T-cell (primary cell): ENCODE measurements at regions not wholly inside any gene's neighbourhood (a gene's known extent, or its start where the extent isn't known, plus 50 kb on each side); places are given as distances from the start of the nearest gene placed in this dataset.

Source experiments
- ATAC-seq, 4 experiments: fragments of 200-7000 bp in 3 of 4; fragments of 150-1000 bp in 1 of 4; cut with Tn5 transposase; replicated peaks in 1 of 4; 1 replicate in 3 of 4; 2 replicates in 1 of 4; pipeline ENCODE4 v1.10.0; 2021; ENCODE audit warnings: moderate library complexity in 3 of 4, mild to moderate bottlenecking in 2 of 4, moderate number of reproducible peaks in 1 of 4
- CTCF ChIA-PET, 2 donors: fragments of 300-600 bp; sonication (Branson Sonifier 250); formaldehyde crosslinking; loops; one replicate each; lab custom pipeline; 2022; ENCODE audit warnings: antibody characterized with exemption in 2 of 2; lab: Charles Lee
- POLR2A ChIA-PET, 2 donors: fragments of 300-600 bp; sonication (Branson Sonifier 250); formaldehyde crosslinking; loops; one replicate each; lab custom pipeline; 2022; ENCODE audit warnings: antibody characterized with exemption in 2 of 2; lab: Charles Lee
- DNase-seq, 35 experiments: peaks; one replicate each; pipeline versions ENCODE4 v3.0.0 to v3.0.0-alpha.2; 2013 to 2023
- H3K27ac ChIP-seq: one replicate; pipeline ENCODE4 v1.5.1; 2013; ENCODE audit warnings: low read length
- H3K27me3 ChIP-seq, 2 experiments: replicated peaks in 1 of 2; 1 replicate in 1 of 2; 2 replicates in 1 of 2; pipeline versions ENCODE4 v1.6.1 to v1.7.0; 2013; ENCODE audit warnings: low read length in 1 of 2, mixed read lengths in 1 of 2; ENCODE audit not compliant: control insufficient read depth in 2 of 2, insufficient read depth in 2 of 2; ENCODE audit errors: extremely low read depth in 1 of 2
- H3K36me3 ChIP-seq, 2 donors: 1 replicate in 1 of 2; 2 replicates in 1 of 2; pipeline versions ENCODE4 v1.6.1 to v1.7.0; 2013; ENCODE audit warnings: low read length in 1 of 2; ENCODE audit not compliant: control insufficient read depth in 2 of 2, insufficient read depth in 1 of 2; ENCODE audit errors: extremely low read depth in 1 of 2
- H3K4me1 ChIP-seq, 2 experiments: 1 replicate in 1 of 2; 2 replicates in 1 of 2; pipeline versions ENCODE4 v1.6.1 to v1.7.0; 2013; ENCODE audit warnings: low read length in 2 of 2, mixed read lengths in 1 of 2; ENCODE audit not compliant: insufficient read depth in 2 of 2, control insufficient read depth in 1 of 2; ENCODE audit errors: extremely low read depth in 1 of 2
- H3K4me3 ChIP-seq, 2 donors: 1 replicate in 1 of 2; 2 replicates in 1 of 2; pipeline versions ENCODE4 v1.5.1 to v1.7.0; 2013; ENCODE audit warnings: mild to moderate bottlenecking in 2 of 2, low read length in 1 of 2, moderate library complexity in 1 of 2; ENCODE audit not compliant: control insufficient read depth in 1 of 2; ENCODE audit errors: extremely low read depth in 1 of 2
- H3K9me3 ChIP-seq: 2 replicates; pipeline ENCODE4 v1.7.0; 2013
- H3K27ac Mint-ChIP-seq, 2 donors: one replicate each; pipeline ENCODE4 v1.8.0; 2020 to 2021; ENCODE audit warnings: mild to moderate bottlenecking in 2 of 2, mixed read lengths in 2 of 2
- H3K27me3 Mint-ChIP-seq, 2 donors: one replicate each; pipeline ENCODE4 v1.8.0; 2021 to 2022; ENCODE audit warnings: mixed read lengths in 2 of 2
- H3K36me3 Mint-ChIP-seq: one replicate; pipeline ENCODE4 v1.8.0; 2021; ENCODE audit warnings: mixed read lengths
- H3K4me1 Mint-ChIP-seq, 3 donors: one replicate each; pipeline ENCODE4 v1.8.0; 2020 to 2022; ENCODE audit warnings: mixed read lengths in 3 of 3, mild to moderate bottlenecking in 1 of 3
- H3K4me3 Mint-ChIP-seq, 3 donors: one replicate each; pipeline ENCODE4 v1.8.0; 2020 to 2022; ENCODE audit warnings: mild to moderate bottlenecking in 3 of 3, mixed read lengths in 3 of 3, moderate library complexity in 3 of 3
- H3K9me3 Mint-ChIP-seq, 3 donors: one replicate each; pipeline ENCODE4 v1.8.0; 2020 to 2022; ENCODE audit warnings: mixed read lengths in 3 of 3
- WGBS: methylation state at CpG from one replicate; pipeline ENCODE4 v1.1.5; 2013; ENCODE audit warnings: missing lambda C conversion rate; ENCODE audit not compliant: insufficient coverage; 5-methylcytosine and 5-hydroxymethylcytosine counted together

GRCh38 chr9:89804766-89805531, 200.1 kb downstream of the GADD45G start:
- Histone ChIP-seq H3K27ac (no peak overlapping the region), H3K4me1 (no peaks in the 10 kb centered on the region), H3K9me3 (no peaks in the 10 kb centered on the region), H3K36me3 (no peaks in the 10 kb centered on the region), H3K27me3 (peaks cover 0 to 7% of the 10 kb centered on the region in 2 experiments), H3K4me3 (no peak overlapping the region)
- Mint-ChIP-seq H3K27me3 (peaks cover 2 to 3% of the 10 kb centered on the region in 2 donors), H3K9me3 (no peaks in the 10 kb centered on the region), H3K27ac (no peak overlapping the region), H3K4me1 (no peaks in the 10 kb centered on the region), H3K36me3 (no peaks in the 10 kb centered on the region), H3K4me3 (no peak overlapping the region)
- DNase-seq (no peak), ATAC-seq (no peak)
- 69% methylated on average over 3 of the region's 8 CpGs for WGBS
- POLR2A ChIA-PET: no interaction called here
- CTCF ChIA-PET: interaction anchor here in 1 of 2 donors (0.7 kb wide), 1 partner anchor 21 kb away, joined by 3 read pairs; no protein-coding TSS in a partner anchor

- Mint-ChIP-seq H3K4me1 (no peaks in the 10 kb centered on the region), H3K9me3 (no peaks in the 10 kb centered on the region), H3K36me3 (no peaks in the 10 kb centered on the region), H3K27me3 (peaks cover 2 to 3% of the 10 kb centered on the region in 2 donors), H3K27ac (no peak overlapping the region), H3K4me3 (no peak overlapping the region)
- no peak overlapping the region for H3K4me3 ChIP-seq
- H3K36me3 ChIP-seq: no peaks in the 10 kb centered on the region
- peaks cover 0 to 7% of the 10 kb centered on the region in 2 experiments for H3K27me3 ChIP-seq
- WGBS: 82% methylated on average over 10 of the region's 10 CpGs
- H3K27ac ChIP-seq: no peak overlapping the region
- no peaks in the 10 kb centered on the region for H3K4me1 ChIP-seq
- H3K9me3 ChIP-seq: no peaks in the 10 kb centered on the region
- no peak for DNase-seq
- CTCF ChIA-PET: interaction anchor here in 1 of 2 donors (0.7 kb wide), 1 partner anchor 21 kb away, joined by 3 read pairs; no protein-coding TSS in a partner anchor
- ATAC-seq: no peak
- POLR2A ChIA-PET: no interaction called here
These were observed 200.9 kb downstream of the GADD45G start for GRCh38 chr9:89805571-89806292.

- WGBS: 93% methylated on average over 3 of the region's 4 CpGs
- CTCF ChIA-PET: no interaction called here
- Mint-ChIP-seq H3K4me1 (peaks cover 0 to 7% (median 2%) of the 10 kb centered on the region in 3 donors), H3K36me3 (no peaks in the 10 kb centered on the region), H3K27ac (no peak overlapping the region), H3K9me3 (no peaks in the 10 kb centered on the region), H3K27me3 (peaks cover 6% of the 10 kb centered on the region in 2 donors), H3K4me3 (no peak overlapping the region)
- Histone ChIP-seq H3K27me3 (peaks cover 0 to 12% of the 10 kb centered on the region in 2 experiments), H3K4me1 (no peaks in the 10 kb centered on the region), H3K4me3 (no peak overlapping the region), H3K36me3 (no peaks in the 10 kb centered on the region), H3K9me3 (no peaks in the 10 kb centered on the region), H3K27ac (no peak overlapping the region)
- DNase-seq (no peak), ATAC-seq (no peak)
- POLR2A ChIA-PET: no interaction called here
These were observed 201.7 kb downstream of the GADD45G start for GRCh38 chr9:89806371-89807100.

- peaks cover 0 to 3% of the 10 kb centered on the region in 2 experiments for H3K4me1 ChIP-seq
- H3K27me3 ChIP-seq: peaks cover 0 to 14% of the 10 kb centered on the region in 2 experiments
- H3K27me3 Mint-ChIP-seq: peaks cover 6% of the 10 kb centered on the region in 2 donors
- H3K27ac ChIP-seq: no peak overlapping the region
- no peak for ATAC-seq
- H3K36me3 ChIP-seq: no peaks in the 10 kb centered on the region
- H3K4me3 ChIP-seq: no peak overlapping the region
- no peak overlapping the region for H3K27ac Mint-ChIP-seq
- no peak overlapping the region for H3K4me3 Mint-ChIP-seq
- DNase-seq: no peak
- H3K4me1 Mint-ChIP-seq: peaks cover 0 to 12% (median 2%) of the 10 kb centered on the region in 3 donors
- POLR2A ChIA-PET: no interaction called here
- no peaks in the 10 kb centered on the region for H3K9me3 Mint-ChIP-seq
- CTCF ChIA-PET: no interaction called here
- WGBS: 95% methylated on average over 5 of the region's 5 CpGs
- no peaks in the 10 kb centered on the region for H3K36me3 Mint-ChIP-seq
- H3K9me3 ChIP-seq: no peaks in the 10 kb centered on the region
These were observed 202.2 kb downstream of the GADD45G start for GRCh38 chr9:89807101-89807395.

GRCh38 chr9:89807682-89808075, 202.9 kb downstream of the GADD45G start:
- H3K27me3 ChIP-seq: peaks cover 0 to 17% of the 10 kb centered on the region in 2 experiments
- Mint-ChIP-seq H3K4me1 (peaks cover 0 to 13% (median 2%) of the 10 kb centered on the region in 3 donors), H3K36me3 (no peaks in the 10 kb centered on the region), H3K27ac (no peak overlapping the region), H3K4me3 (no peak overlapping the region), H3K9me3 (no peaks in the 10 kb centered on the region), H3K27me3 (peaks cover 4 to 6% of the 10 kb centered on the region in 2 donors)
- DNase-seq (no peak), ATAC-seq (no peak)
- no peaks in the 10 kb centered on the region for H3K36me3 ChIP-seq
- WGBS: 83% methylated on average over 1 of the region's 2 CpGs
- H3K4me1 ChIP-seq: peaks cover 0 to 3% of the 10 kb centered on the region in 2 experiments
- POLR2A ChIA-PET: no interaction called here
- H3K27ac ChIP-seq: no peak overlapping the region
- CTCF ChIA-PET: no interaction called here
- no peaks in the 10 kb centered on the region for H3K9me3 ChIP-seq
- no peak overlapping the region for H3K4me3 ChIP-seq

GRCh38 chr9:89808076-89808755, 203.4 kb downstream of the GADD45G start:
- Mint-ChIP-seq H3K9me3 (no peaks in the 10 kb centered on the region), H3K36me3 (no peaks in the 10 kb centered on the region), H3K4me1 (peaks cover 0 to 13% (median 2%) of the 10 kb centered on the region in 3 donors), H3K27me3 (peaks cover 4 to 5% of the 10 kb centered on the region in 2 donors), H3K4me3 (no peak overlapping the region), H3K27ac (no peak overlapping the region)
- ATAC-seq (no peak), DNase-seq (no peak)
- CTCF ChIA-PET: no interaction called here
- H3K9me3 ChIP-seq: no peaks in the 10 kb centered on the region
- WGBS: 91% methylated on average over 6 of the region's 13 CpGs
- POLR2A ChIA-PET: no interaction called here
- no peaks in the 10 kb centered on the region for H3K36me3 ChIP-seq
- peaks cover 0 to 21% of the 10 kb centered on the region in 2 experiments for H3K27me3 ChIP-seq
- no peak overlapping the region for H3K27ac ChIP-seq
- peaks cover 0 to 3% of the 10 kb centered on the region in 2 experiments for H3K4me1 ChIP-seq
- H3K4me3 ChIP-seq: no peak overlapping the region
